22Rv1 (cell line): ENCODE measurements at regions not wholly inside any gene's neighbourhood (a gene's known extent, or its start where the extent isn't known, plus 50 kb on each side); places are given as distances from the start of the nearest gene placed in this dataset.

Experiments used
- ZFX ChIP-seq: fragments of 450-650 bp; IDR thresholded peaks from 2 replicates; pipeline ENCODE4 v1.6.1; 2017; ENCODE audit warnings: antibody characterized with exemption, borderline replicate concordance
- TF ChIP-seq, protein P1 (sequence below): fragments of 450-650 bp; IDR thresholded peaks from 2 replicates; pipeline ENCODE4 v1.5.1; 2017; ENCODE audit warnings: mild to moderate bottlenecking

DNA sequence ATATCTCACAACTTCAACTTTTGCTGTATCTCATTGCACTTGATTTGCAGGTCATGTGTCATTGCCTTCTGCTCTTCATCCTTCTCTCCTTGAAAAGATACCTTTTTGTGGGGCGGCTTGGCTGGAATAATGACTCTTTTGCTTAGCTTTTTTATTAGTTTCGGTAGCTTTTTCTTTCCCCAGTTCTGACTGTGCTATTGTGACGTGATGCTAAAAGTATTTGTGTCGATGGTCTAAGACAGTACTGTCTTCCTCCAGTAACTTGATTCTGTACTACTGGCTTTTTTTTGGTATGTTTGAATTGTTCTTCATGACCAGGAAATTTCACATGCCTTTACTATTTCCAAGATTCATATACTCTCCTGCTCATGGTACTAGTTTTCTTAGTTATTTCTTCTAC lies 63.1 kb downstream of the SLITRK1 start:
- TF ChIP-seq, protein P1, sequence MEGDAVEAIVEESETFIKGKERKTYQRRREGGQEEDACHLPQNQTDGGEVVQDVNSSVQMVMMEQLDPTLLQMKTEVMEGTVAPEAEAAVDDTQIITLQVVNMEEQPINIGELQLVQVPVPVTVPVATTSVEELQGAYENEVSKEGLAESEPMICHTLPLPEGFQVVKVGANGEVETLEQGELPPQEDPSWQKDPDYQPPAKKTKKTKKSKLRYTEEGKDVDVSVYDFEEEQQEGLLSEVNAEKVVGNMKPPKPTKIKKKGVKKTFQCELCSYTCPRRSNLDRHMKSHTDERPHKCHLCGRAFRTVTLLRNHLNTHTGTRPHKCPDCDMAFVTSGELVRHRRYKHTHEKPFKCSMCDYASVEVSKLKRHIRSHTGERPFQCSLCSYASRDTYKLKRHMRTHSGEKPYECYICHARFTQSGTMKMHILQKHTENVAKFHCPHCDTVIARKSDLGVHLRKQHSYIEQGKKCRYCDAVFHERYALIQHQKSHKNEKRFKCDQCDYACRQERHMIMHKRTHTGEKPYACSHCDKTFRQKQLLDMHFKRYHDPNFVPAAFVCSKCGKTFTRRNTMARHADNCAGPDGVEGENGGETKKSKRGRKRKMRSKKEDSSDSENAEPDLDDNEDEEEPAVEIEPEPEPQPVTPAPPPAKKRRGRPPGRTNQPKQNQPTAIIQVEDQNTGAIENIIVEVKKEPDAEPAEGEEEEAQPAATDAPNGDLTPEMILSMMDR = no peak
- no peak for TF ChIP-seq ZFX
